ENCODE measurements at regions not wholly inside any gene's neighbourhood (a gene's known extent, or its start where the extent isn't known, plus 50 kb on each side); places are given as distances from the start of the nearest gene placed in this dataset.

GRCh38 chr5:175001876-175002645, 277.7 kb downstream of the MSX2 start:
- H3K27ac ChIP-seq: no peak overlapping the region

GRCh38 chr5:175001311-175001710, 276.9 kb downstream of the MSX2 start:
- Histone ChIP-seq H3K36me3 (ENCODE audit: control insufficient read depth, insufficient read depth, low read length) (no peaks in the 10 kb centered on the region), H3K9ac (no peak overlapping the region), H3K27me3 (ENCODE audit: control insufficient read depth, insufficient read depth, low read length) (no peaks in the 10 kb centered on the region), H3K4me1 (no peaks in the 10 kb centered on the region), H2AFZ (no peak overlapping the region), H3K4me3 (ENCODE audit: low read depth, low read length) (no peak overlapping the region), H3K9me3 (ENCODE audit: control insufficient read depth, low read length) (no peaks in the 10 kb centered on the region), H3K4me2 (ENCODE audit: low read length) (no peak overlapping the region), H3K27ac (no peak overlapping the region), H3K79me2 (no peaks in the 10 kb centered on the region)
- TF ChIP-seq CTCF (IDR thresholded peaks at IDR 0.05): no peak

More at GRCh38 chr5:175001876-175002645, 277.7 kb downstream of the MSX2 start:
- Histone ChIP-seq H2AFZ (no peak overlapping the region), H3K9me3 (ENCODE audit: control insufficient read depth, low read length) (no peaks in the 10 kb centered on the region), H3K4me3 (ENCODE audit: low read depth, low read length) (no peak overlapping the region), H3K36me3 (ENCODE audit: control insufficient read depth, insufficient read depth, low read length) (no peaks in the 10 kb centered on the region), H3K27me3 (ENCODE audit: control insufficient read depth, insufficient read depth, low read length) (no peaks in the 10 kb centered on the region), H3K4me1 (no peaks in the 10 kb centered on the region), H3K9ac (no peak overlapping the region), H3K4me2 (ENCODE audit: low read length) (no peak overlapping the region), H3K79me2 (no peaks in the 10 kb centered on the region)
- TF ChIP-seq CTCF (IDR thresholded peaks at IDR 0.05): no peak

- no peaks in the 10 kb centered on the region for H3K36me3 ChIP-seq (ENCODE audit: control insufficient read depth, insufficient read depth, low read length)
- H3K9me3 ChIP-seq (ENCODE audit: control insufficient read depth, low read length): no peaks in the 10 kb centered on the region
- no peak overlapping the region for H3K4me3 ChIP-seq (ENCODE audit: low read depth, low read length)
Measured at GRCh38 chr5:174999581-174999980, 275.2 kb downstream of the MSX2 start.

GRCh38 chr5:174998131-174998730, 273.8 kb downstream of the MSX2 start:
- H2AFZ ChIP-seq: no peak overlapping the region
- H3K4me1 ChIP-seq: no peaks in the 10 kb centered on the region
- no peaks in the 10 kb centered on the region for H3K27me3 ChIP-seq (ENCODE audit: control insufficient read depth, insufficient read depth, low read length)
- H3K4me2 ChIP-seq (ENCODE audit: low read length): no peak overlapping the region
- no peak overlapping the region for H3K27ac ChIP-seq
- no peaks in the 10 kb centered on the region for H3K79me2 ChIP-seq
- TF ChIP-seq CTCF (IDR thresholded peaks at IDR 0.05): no peak
- H3K9me3 ChIP-seq (ENCODE audit: control insufficient read depth, low read length): no peaks in the 10 kb centered on the region
- H3K36me3 ChIP-seq (ENCODE audit: control insufficient read depth, insufficient read depth, low read length): no peaks in the 10 kb centered on the region
- H3K4me3 ChIP-seq (ENCODE audit: low read depth, low read length): no peak overlapping the region
- no peak overlapping the region for H3K9ac ChIP-seq

More at GRCh38 chr5:174999581-174999980, 275.2 kb downstream of the MSX2 start:
- Histone ChIP-seq H3K27me3 (ENCODE audit: control insufficient read depth, insufficient read depth, low read length) (no peaks in the 10 kb centered on the region), H3K9ac (no peak overlapping the region), H3K4me2 (ENCODE audit: low read length) (no peak overlapping the region), H3K4me1 (no peaks in the 10 kb centered on the region), H3K27ac (no peak overlapping the region), H2AFZ (no peak overlapping the region), H3K79me2 (no peaks in the 10 kb centered on the region)
- TF ChIP-seq CTCF (IDR thresholded peaks at IDR 0.05): no peak

Data from parathyroid adenoma (tissue), 2 donors.